ENCODE measurements at regions not wholly inside any gene's neighbourhood (a gene's known extent, or its start where the extent isn't known, plus 50 kb on each side); places are given as distances from the start of the nearest gene placed in this dataset.

DNA sequence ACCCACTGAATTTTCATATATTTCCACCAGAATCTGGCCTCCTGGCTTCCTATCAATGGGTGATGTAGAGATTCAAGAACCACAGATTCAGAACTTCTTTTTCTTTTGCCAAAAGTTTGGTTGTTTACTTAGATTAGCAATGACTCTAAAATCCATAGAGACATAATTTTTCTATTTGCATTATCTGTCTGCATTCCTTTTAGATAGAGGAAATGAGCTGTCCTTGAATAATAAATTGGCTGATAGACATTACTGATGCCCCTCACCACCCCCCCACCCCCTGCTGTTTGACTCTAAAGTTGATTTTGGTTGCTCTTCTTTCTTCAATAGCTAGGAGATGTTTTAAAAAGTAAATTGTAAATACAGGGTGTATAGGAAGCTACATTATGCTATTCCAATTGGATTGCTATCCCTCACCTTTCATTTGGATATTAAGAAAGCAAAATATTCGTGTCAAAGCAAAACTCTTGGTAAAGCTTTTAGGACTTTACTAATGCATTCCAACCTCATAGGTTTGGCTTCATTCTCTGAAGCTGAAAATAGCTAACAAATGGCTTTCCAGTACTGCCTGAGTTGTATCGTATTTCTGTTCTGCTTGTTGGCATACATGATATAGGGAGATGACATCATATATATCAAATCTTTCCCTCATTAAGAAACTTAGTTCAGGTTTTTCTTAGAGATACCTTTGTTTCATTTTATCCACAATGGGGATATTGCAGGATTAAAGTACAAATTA lies 606.0 kb downstream of the ARL4A start:
- DNase-seq (ENCODE audit: low read depth in 2 of 2) = no peak

DNA sequence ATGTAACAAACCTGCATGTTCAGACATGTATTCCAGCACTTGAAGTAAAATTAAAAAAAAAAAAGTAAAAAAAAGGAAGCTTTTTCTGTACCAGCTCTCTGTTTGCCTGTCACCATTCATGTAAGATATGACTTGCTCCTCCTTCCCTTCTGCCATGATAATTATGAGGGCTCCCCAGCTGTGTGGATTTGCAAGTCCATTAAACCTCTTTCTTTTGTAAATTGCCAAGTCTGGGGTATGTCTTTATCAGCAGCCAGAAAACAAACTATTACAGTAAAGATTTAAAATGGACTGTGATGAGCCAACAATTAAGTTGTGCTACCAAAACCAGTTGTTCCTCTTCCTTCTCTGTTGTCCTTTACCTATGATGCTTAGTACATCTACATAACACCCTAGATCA lies 619.6 kb downstream of the ARL4A start:
- DNase-seq (ENCODE audit: low read depth in 2 of 2) = no peak

DNA sequence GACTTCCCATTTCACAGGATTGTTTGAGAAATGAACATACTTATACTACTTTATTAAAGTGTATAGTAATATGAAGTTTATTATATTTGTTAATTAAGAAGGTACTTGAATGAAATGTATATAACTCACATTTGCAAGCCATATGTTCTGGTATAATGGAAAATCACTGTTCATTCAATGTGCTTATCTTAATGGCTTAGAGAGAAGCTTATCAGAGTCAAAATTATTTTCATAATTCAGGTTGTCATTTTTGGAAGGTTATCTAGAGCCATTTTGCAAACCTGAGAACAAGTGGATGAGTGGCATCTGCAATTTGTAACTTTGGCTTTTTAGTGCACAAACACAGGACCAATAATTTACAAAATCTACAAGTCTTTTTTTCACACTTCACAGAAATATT lies 621.0 kb downstream of the ARL4A start:
- no peak for DNase-seq (ENCODE audit: low read depth in 2 of 2)

DNA sequence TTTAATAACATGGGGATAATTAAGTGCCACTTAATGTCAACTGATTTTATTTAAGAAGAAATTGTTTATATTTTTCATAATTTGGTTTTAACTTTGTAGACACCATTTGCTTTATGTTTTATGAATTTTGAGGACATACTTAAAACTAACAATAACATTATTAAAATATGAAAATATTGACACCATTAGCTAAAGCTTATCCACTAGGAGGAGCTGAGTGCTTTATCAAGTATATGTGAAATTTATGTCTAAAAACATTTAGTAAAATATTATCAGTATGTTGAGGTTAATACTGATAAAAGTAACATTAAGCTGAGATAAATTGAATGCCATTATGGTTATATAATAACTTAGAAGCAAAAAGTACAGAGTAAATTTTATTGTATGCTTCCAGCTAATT lies 622.1 kb downstream of the ARL4A start:
- no peak for DNase-seq (ENCODE audit: low read depth in 2 of 2)

DNA sequence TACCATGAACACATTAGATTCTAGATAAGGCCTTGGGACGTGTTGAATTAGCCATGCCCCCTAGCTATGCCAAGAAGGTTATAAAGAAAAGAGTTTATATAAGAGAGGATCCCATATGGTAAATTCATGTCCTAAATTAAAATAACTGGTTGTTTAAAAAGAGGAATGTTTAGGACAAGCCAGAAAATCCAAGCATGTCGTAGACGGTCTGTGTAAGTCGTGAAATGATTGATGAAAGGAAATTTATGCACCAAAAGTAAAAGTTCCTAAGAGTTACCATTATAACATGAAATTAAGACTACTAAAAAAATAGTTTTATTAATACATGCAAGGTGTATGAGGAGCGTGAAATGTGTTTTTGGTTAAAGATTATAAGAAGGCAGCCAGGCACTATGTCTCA lies 624.9 kb downstream of the ARL4A start:
- DNase-seq (ENCODE audit: low read depth in 2 of 2) = no peak

DNA sequence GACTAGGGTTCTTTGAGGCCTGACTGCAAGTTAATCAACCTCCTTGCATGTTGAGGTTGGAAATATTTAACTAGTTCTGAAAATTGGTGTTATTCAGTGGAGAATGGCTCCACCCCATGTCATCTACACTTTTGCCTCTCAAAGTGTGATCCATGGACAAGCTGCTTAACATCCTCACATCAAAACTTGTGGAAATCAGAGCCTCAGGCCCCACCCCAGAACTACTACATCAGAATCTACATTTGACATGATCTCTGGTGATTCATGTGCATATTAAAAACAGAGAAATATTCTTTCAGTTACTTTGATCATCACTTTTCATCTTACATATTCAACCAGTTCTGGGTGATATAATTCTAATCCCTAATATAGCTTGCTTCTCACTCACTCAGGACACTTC lies 632.9 kb downstream of the ARL4A start:
- DNase-seq (ENCODE audit: low read depth in 2 of 2) = no peak

DNA sequence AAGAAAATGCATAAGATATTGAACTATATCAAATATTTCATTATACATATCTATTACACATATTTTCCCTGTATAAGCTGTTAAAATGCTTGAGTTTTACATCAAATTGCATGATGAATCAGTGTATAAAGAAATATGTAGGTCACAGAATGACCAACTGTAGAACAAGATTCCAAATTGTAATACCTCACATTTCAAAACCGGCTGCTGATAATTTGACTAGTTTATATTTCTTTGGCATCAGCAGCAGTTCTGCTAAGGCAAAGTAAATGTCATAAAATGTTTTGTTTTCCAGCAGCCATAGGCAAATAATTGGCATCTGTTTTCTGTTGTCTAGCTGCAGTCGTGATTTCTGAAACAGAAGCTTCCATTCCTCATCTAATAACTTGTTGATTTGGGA lies 633.9 kb downstream of the ARL4A start:
- no peak for DNase-seq (ENCODE audit: low read depth in 2 of 2)

DNA sequence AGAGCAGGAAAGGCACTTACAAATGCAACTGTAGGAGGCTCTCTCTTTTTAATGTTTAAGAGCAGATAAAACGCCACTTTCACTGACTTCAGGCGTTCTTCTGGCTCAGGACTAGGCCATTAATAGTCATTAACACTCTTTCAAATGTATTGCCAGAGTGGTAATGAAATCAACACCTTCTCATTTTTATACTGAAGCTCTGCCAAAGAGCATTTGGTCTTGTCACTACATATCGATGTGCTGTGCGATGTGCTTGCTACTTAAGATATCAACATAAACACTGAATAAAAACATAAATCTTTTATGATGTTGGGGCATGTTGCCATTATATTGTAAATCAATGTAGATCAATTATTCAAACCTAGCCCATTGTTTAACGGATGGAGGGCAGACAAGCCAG lies 634.7 kb downstream of the ARL4A start:
- DNase-seq (ENCODE audit: low read depth in 2 of 2) = no peak

DNA sequence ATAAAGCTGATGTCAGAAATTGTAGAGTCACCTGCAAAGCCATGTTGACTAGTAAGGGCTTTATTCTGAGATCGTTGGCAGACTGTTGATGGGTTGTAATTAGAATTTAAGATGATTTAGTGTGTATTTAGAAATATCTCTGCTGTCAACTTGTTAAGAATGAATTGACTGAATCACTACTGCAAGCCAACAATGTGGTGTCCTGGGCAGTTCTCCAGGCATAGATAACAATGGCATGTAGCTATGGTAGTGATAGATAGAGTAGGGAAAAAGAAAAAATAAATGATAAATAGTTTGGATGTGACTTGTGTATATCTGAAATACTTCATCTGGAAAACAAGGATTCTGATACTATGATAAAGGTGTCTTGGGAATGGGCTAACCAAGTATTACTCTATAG lies 640.2 kb downstream of the ARL4A start:
- peak; percentile 10 to 21 for DNase-seq (ENCODE audit: low read depth in 2 of 2)

DNA sequence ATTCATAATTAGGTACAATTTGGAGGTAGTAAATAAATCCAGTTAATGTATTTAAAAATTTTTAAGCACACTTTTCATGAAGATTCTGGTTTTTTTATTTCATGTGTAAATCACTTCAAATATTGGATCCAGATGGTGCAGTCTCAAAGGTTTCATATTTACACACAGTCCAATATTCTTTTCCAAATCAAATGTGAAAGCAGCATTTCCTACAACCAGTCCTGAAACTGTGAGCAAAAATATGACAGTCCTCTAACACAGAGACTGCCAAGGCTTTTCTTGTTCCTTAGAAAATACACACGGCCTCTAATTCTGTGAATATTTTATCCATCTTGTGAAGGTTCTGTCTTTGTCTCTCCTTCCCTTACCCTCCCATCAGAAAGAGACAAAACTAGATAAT lies 645.9 kb downstream of the ARL4A start:
- no peak for DNase-seq (ENCODE audit: low read depth in 2 of 2)

DNA sequence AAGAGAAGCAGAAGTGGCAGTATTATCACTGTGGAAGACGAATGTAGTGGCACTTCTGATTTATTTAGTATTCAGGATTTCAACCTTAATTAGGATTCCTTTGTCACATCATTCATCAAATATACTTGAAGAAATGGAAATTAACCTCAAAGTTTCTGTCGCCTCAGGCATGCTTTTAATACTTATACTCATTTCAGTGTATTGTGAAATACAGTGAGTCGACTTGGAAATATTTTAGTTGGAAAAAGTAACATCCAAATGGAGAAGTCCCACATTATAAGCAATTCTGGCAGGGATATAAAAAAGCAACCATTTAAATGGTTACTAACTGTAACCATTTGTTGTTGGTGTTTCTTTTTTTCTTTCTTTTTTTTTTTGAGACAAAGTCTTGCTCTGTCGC lies 648.8 kb downstream of the ARL4A start:
- peak; percentile 30 to 40 for DNase-seq (ENCODE audit: low read depth in 2 of 2)

DNA sequence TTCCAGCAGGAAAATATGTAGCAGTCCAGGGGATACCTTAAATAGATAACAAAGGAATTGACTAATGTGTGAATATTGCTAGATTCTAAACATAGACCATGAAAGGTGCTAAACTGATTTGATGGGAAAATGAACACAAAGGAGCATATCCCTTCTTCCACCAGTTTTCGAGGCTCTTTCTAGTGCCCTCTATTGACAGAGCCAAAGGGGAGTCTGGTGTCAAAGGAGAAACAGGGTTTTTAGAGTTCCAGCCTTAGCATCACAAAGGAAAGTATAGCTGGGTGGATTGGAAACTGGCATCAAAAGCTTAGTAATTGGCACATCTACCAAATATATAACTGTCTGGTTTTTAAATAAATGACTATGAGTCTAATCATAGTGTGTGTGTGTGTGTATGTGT lies 636.8 kb downstream of the ETV1 start:
- no peak for DNase-seq (ENCODE audit: low read depth in 2 of 2)

DNA sequence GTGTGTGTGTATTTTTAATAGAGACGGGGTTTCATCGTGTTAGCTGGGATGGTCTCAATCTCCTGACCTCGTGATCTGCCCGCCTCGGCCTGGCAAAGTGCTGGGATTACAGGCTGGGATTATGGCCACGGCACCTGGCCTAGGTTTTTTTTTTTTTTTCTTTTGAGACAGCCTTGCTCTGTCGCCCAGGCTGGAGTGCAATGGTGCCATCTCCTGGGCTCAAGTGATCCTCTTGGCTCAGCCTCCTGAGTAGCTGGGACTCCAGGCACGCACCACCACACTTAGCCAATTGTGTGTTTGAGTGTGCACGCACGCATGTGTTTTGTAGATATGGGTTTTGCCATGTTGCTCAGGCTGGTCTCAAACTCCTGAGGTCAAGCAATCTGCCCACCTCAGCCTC lies 629.8 kb downstream of the ETV1 start:
- DNase-seq (ENCODE audit: low read depth in 2 of 2) = no peak

DNA sequence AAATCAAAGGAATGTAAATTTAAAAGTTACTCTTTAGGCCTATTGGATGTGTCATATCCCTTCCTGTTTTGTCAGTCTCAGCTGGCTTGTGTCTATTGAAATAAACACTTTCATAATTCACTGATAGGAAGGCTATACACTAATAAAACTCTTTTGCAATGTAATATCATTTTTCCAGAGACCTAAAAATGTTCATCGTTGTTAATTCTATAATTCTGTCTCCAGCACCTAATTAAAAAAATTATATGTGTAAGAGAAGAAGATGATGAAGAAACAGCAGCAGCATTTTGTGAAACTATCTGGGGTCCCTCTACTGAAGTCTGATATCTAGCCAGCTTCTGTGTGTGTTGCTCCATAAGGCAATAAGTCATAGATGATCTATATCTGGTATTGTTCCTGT lies 602.7 kb downstream of the ETV1 start:
- DNase-seq (ENCODE audit: low read depth in 2 of 2) = no peak

DNA sequence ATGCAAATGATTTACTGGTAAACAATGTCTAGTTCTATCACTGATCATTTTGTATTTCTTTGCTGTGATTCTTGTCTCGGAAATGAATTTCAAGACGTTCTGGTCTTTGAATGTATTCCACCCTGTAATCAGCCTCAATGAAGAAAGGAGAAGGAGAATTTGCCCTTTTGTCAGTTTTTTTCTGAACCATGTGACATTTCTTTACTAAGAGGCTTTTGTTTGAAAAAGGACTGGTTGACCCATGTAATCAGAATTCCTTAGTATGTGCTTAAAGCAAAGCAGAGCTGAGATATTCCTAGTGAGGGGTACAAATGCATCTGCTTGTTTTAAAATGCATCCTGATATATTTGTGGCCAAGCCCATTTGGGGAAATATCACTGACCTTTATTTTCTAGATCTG lies 581.6 kb downstream of the ETV1 start:
- DNase-seq (ENCODE audit: low read depth in 2 of 2) = no peak

DNA sequence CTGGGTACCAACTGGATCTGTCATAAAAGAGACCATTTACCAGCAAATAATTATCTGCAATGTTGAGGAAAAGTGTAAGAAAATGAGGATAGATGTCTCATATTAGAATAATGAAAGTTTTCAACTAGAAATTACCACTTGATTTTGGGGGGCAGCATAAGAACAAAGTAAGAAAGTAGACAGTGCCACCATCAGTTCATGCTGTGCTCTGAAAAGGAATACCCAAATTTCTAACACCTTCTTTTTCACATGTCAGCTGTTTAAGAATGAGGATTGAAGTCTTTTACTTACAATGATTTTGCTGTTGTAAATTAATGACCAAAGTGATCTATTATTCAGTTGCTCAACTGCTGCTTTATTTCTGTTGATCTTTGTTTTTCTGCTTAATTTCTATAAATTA lies 578.3 kb downstream of the ETV1 start:
- no peak for DNase-seq (ENCODE audit: low read depth in 2 of 2)

DNA sequence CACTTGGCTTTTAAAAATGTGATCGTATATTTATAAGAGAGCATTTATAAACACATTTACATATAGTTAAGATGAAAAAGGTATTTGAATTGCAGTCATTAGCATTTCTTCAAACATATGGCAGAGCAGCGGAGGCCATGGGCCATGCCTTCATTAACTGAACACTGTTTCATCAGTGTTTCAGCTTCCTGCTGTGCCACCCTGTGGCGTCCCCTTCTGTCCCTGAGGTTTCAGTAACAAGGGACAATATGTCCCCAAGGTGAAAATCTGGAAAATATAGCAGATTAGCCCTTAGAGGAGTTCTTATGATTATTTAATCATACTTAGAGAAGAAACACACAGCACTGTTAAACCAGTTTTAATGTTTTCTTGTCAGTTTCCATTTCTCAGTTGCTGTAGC lies 577.8 kb downstream of the ETV1 start:
- no peak for DNase-seq (ENCODE audit: low read depth in 2 of 2)

DNA sequence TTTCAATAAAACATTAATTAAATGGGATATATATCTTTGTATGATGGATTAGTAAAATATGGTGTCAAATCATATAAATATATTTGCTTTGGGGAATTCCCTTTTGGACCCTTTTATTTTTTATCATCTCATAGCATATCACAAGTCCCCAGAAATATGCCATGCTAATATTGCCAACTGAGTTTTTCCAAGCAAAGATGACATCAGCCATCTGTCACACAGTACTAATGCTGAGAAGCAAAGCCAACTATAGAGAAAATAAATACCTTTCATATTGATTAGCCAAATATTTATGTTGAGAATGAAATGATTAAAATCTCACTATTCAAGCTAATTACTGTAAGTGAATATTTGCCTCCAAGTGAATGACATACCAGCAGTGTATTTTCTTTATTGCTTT lies 575.3 kb downstream of the ETV1 start:
- no peak for DNase-seq (ENCODE audit: low read depth in 2 of 2)

DNA sequence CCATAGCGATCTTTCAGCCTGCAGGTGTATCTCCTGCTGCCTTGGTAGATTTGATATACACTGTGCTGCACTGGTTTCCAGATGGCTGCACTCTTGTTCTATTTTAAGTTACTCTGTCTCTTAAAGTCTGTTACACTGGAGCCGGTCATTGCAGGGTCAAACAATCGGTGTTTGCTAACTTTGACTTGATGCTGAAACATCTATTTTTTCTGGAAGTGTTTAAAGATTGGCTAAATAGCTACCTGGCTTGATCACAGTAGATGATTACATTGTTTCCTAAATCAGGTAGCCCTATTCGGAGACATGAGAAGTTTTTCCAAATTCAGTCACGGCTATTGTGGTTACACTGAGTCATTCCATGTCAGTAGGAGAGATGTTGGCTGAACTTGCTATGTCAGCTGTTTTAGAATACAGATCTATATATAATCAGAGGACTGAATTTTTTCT lies 574.8 kb downstream of the ETV1 start:
- DNase-seq (ENCODE audit: low read depth in 2 of 2) = no peak

DNA sequence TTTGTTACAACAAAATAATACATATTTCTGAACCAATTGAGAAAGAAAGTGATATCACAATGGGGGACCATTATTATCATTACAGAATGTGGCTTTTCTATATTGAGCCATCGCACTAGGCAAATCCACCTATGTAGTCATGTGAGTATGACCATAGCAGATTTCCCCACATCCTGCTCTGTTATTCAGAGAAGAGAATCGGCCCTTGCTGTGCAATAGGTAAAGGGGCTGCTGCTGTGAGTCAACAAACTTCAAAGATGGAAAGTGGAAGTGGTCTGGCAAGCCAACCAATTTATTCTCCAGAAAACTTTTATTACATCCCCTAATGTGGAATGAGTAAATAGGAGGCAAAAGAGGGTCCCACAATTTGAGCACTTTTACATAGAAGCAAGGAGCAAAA lies 573.4 kb downstream of the ETV1 start:
- DNase-seq (ENCODE audit: low read depth in 2 of 2) = no peak

DNA sequence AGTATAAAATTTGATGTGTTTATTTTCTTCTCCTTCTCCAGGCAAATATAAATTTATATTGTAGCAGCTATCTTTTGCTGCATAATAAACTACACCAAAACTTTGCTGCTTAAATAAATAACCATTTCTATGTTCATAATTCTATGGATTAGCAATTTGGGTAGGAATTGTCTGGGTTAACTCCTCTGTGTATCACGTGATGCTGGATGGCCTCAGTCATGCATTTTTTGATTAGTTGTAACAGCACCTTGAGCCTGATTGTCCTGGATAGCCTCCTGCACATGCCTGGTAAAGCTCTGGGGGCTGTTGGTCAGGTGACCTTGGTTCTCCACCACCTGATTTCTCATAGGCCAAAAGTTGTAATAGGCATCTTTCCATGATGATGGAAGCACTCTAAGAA lies 572.9 kb downstream of the ETV1 start:
- DNase-seq (ENCODE audit: low read depth in 2 of 2) = no peak

DNA sequence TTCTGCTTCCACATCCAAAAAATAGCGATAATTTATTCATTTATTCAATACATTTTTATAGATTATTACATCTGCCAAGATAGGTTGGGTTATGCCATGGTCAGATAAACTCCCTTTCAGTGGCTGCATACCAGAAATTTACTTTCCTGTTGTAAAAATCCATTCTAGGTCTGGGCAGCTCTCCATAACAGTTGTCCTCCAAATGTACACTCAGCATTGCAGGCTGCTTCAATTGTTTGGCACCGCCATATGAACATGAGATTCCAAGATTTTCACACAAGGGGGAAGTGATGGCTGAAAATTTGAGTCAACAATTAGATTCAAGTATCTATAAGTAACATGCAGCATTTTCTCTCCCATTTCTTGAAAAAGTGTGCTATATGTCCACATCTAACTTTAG lies 568.7 kb downstream of the ETV1 start:
- DNase-seq (ENCODE audit: low read depth in 2 of 2) = no peak

DNA sequence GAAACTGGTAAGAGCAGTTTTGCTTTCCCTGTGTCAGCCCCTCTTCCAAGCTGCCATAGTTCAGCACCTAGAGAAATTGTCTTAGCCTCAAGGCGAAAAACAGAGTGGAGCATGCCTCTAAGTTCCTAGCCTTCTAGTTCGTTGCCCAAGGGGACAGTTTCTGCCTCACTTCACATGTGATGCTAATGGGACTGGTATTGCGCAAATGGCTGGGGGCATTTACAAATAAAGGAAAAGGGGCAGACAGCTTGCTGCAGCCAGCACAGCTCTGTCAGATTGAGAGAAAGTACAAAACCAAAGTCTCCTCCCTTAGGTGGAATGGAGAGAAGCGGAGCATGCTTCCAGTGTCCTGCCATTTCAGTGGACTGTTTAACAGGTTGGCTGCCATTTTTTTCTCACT lies 567.7 kb downstream of the ETV1 start:
- no peak for DNase-seq (ENCODE audit: low read depth in 2 of 2)

DNA sequence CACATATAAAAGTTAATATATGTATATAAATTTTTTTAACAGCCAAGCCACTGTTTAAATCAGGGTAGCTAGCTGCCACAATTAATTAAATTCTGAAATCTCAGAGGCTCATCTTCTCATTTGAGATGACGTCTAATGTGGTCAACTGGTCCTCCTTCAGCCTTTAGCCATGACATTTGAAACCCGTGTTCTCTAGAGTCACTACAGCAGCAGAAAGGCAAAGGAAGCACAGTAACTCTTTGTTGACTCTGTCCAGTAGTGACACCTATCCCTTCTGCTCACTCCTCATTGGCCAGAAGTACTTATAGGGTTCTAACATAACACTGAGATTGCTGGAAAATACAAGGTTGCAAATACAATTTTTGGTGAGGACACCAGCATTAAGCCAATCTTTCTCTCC lies 555.5 kb downstream of the ETV1 start:
- DNase-seq (ENCODE audit: low read depth in 2 of 2) = no peak

Measured in fibroblast of skin of left biceps (primary cell).